Peyer's patch (tissue), 4 donors: ENCODE measurements at regions not wholly inside any gene's neighbourhood (a gene's known extent, or its start where the extent isn't known, plus 50 kb on each side); places are given as distances from the start of the nearest gene placed in this dataset.
A peak's percentile ranks its signal among the peaks of the same experiment; 100 is the strongest.

Experiments used
- CTCF ChIP-seq, 6 experiments: fragments of 450-650 bp in 4 of 6; fragments of 200-600 bp in 2 of 6; sonication (generic) in 1 of 6; IDR thresholded peaks; one replicate each; pipeline ENCODE4 v1.5.1; 2017 to 2019; ENCODE audit warnings: antibody characterized with exemption in 6 of 6, mild to moderate bottlenecking in 3 of 6, moderate library complexity in 1 of 6
- POLR2A ChIP-seq, 2 donors: fragments of 450-650 bp; IDR thresholded peaks; one replicate each; pipeline ENCODE4 v1.5.1; 2017; ENCODE audit warnings: antibody characterized with exemption in 2 of 2, mild to moderate bottlenecking in 2 of 2, moderate library complexity in 2 of 2

- peak in 5 of 6 experiments; percentile 19 to 70 (median 39) for TF ChIP-seq CTCF (IDR thresholded peaks at IDR 0.05)
- no peak for TF ChIP-seq POLR2A (IDR thresholded peaks at IDR 0.05)
These were observed 910.0 kb downstream of the TMEM121 start for GRCh38 chr14:106436310-106436905.
